ENCODE measurements at regions not wholly inside any gene's neighbourhood (a gene's known extent, or its start where the extent isn't known, plus 50 kb on each side); places are given as distances from the start of the nearest gene placed in this dataset.

GRCh38 chr3:11932636-11933035, 71.6 kb upstream of the SYN2 start:
- Histone ChIP-seq H3K4me2 (ENCODE audit: insufficient read depth, low read length) (no peak overlapping the region), H3K4me3 (ENCODE audit: low read depth in 1 of 2, low read length in 2 of 2) (no peak overlapping the region), H3K27ac (ENCODE audit: low read length) (no peak overlapping the region), H3K4me1 (ENCODE audit: insufficient read depth, low read length) (no peaks in the 10 kb centered on the region), H3K27me3 (ENCODE audit: insufficient read depth, low read length, poor library complexity) (no peaks in the 10 kb centered on the region), H4K20me1 (ENCODE audit: insufficient read depth, low read length) (no peaks in the 10 kb centered on the region), H3K79me2 (ENCODE audit: insufficient read depth, low read length) (no peaks in the 10 kb centered on the region), H3K36me3 (ENCODE audit: insufficient read depth, low read length) (no peaks in the 10 kb centered on the region), H3K9me3 (ENCODE audit: insufficient read depth, low read length, severe bottlenecking) (no peaks in the 10 kb centered on the region), H2AFZ (ENCODE audit: low read depth, low read length) (no peak overlapping the region), H3K9ac (ENCODE audit: low read depth, low read length) (no peak overlapping the region)
- TF ChIP-seq EZH2 (IDR thresholded peaks at IDR 0.05; ENCODE audit: borderline replicate concordance, low read depth, low read length, severe bottlenecking) (no peak), CTCF (IDR thresholded peaks at IDR 0.05; ENCODE audit: borderline replicate concordance, extremely low read depth, low read length, poor library complexity, severe bottlenecking) (no peak)
- no peak for ATAC-seq (ENCODE audit: insufficient read depth, low read depth)
- DNase-seq, result no peak

GRCh38 chr3:11933529-11933928, 70.7 kb upstream of the SYN2 start:
- no peak overlapping the region for H2AFZ ChIP-seq (ENCODE audit: low read depth, low read length)
- H3K79me2 ChIP-seq (ENCODE audit: insufficient read depth, low read length), result no peaks in the 10 kb centered on the region
- H3K36me3 ChIP-seq (ENCODE audit: insufficient read depth, low read length), result no peaks in the 10 kb centered on the region
- no peak overlapping the region for H3K27ac ChIP-seq (ENCODE audit: low read length)
- H3K9me3 ChIP-seq (ENCODE audit: insufficient read depth, low read length, severe bottlenecking), result no peaks in the 10 kb centered on the region
- no peaks in the 10 kb centered on the region for H3K27me3 ChIP-seq (ENCODE audit: insufficient read depth, low read length, poor library complexity)
- H3K4me2 ChIP-seq (ENCODE audit: insufficient read depth, low read length), result no peak overlapping the region
- no peak overlapping the region for H3K9ac ChIP-seq (ENCODE audit: low read depth, low read length)
- DNase-seq (no peak), ATAC-seq (ENCODE audit: insufficient read depth, low read depth) (no peak)
- no peak for TF ChIP-seq CTCF (IDR thresholded peaks at IDR 0.05; ENCODE audit: borderline replicate concordance, extremely low read depth, low read length, poor library complexity, severe bottlenecking)
- TF ChIP-seq EZH2 (IDR thresholded peaks at IDR 0.05; ENCODE audit: borderline replicate concordance, low read depth, low read length, severe bottlenecking), result no peak
- H3K4me3 ChIP-seq (ENCODE audit: low read depth in 1 of 2, low read length in 2 of 2), result no peak overlapping the region
- no peaks in the 10 kb centered on the region for H4K20me1 ChIP-seq (ENCODE audit: insufficient read depth, low read length)
- H3K4me1 ChIP-seq (ENCODE audit: insufficient read depth, low read length), result no peaks in the 10 kb centered on the region

- TF ChIP-seq CTCF (IDR thresholded peaks at IDR 0.05; ENCODE audit: borderline replicate concordance, extremely low read depth, low read length, poor library complexity, severe bottlenecking), result peak; percentile 48
- no peak for TF ChIP-seq EZH2 (IDR thresholded peaks at IDR 0.05; ENCODE audit: borderline replicate concordance, low read depth, low read length, severe bottlenecking)
- Histone ChIP-seq H3K27ac (ENCODE audit: low read length) (no peak overlapping the region), H3K4me3 (ENCODE audit: low read depth in 1 of 2, low read length in 2 of 2) (no peak overlapping the region), H3K27me3 (ENCODE audit: insufficient read depth, low read length, poor library complexity) (no peaks in the 10 kb centered on the region), H3K4me1 (ENCODE audit: insufficient read depth, low read length) (no peaks in the 10 kb centered on the region), H4K20me1 (ENCODE audit: insufficient read depth, low read length) (no peaks in the 10 kb centered on the region), H3K9ac (ENCODE audit: low read depth, low read length) (no peak overlapping the region), H3K79me2 (ENCODE audit: insufficient read depth, low read length) (no peaks in the 10 kb centered on the region), H3K36me3 (ENCODE audit: insufficient read depth, low read length) (no peaks in the 10 kb centered on the region), H2AFZ (ENCODE audit: low read depth, low read length) (no peak overlapping the region), H3K4me2 (ENCODE audit: insufficient read depth, low read length) (no peak overlapping the region), H3K9me3 (ENCODE audit: insufficient read depth, low read length, severe bottlenecking) (peaks cover 8% of the 10 kb centered on the region)
- no peak for DNase-seq
- ATAC-seq (ENCODE audit: insufficient read depth, low read depth), result no peak
Measured at GRCh38 chr3:11944052-11944673, 60.0 kb upstream of the SYN2 start.
